ENCODE measurements at regions not wholly inside any gene's neighbourhood (a gene's known extent, or its start where the extent isn't known, plus 50 kb on each side); places are given as distances from the start of the nearest gene placed in this dataset.
"Not testable (repeated sequence)": the region's sequence is repeated elsewhere in the genome, so short reads cannot be mapped to it uniquely, and the experiment has no call there.

- DNase-seq (ENCODE audit: low spot score): not testable (repeated sequence)
Measured at GRCh38 chr1:30097851-30098250, 625.5 kb downstream of the MATN1 start.

GRCh38 chr1:30095451-30096025 lies 627.8 kb downstream of the MATN1 start:
- no peak for DNase-seq (ENCODE audit: low spot score)

GRCh38 chr1:30095051-30095450 lies 628.3 kb downstream of the MATN1 start:
- no peak for DNase-seq (ENCODE audit: low spot score)

- DNase-seq (ENCODE audit: low spot score): no peak
Measured at GRCh38 chr1:30092051-30092858, 631.1 kb downstream of the MATN1 start.

GRCh38 chr1:30090162-30090820 lies 633.1 kb downstream of the MATN1 start:
- DNase-seq (ENCODE audit: low spot score): no peak

GRCh38 chr1:30089024-30089430 lies 634.4 kb downstream of the MATN1 start:
- no peak for DNase-seq (ENCODE audit: low spot score)

GRCh38 chr1:30088594-30088993 lies 634.8 kb downstream of the MATN1 start:
- no peak for DNase-seq (ENCODE audit: low spot score)

GRCh38 chr1:30087465-30087864 lies 635.9 kb downstream of the MATN1 start:
- DNase-seq (ENCODE audit: low spot score): peak; percentile 17

GRCh38 chr1:30085811-30086770 lies 637.3 kb downstream of the MATN1 start:
- no peak for DNase-seq (ENCODE audit: low spot score)

GRCh38 chr1:30084909-30085571 lies 638.3 kb downstream of the MATN1 start:
- no peak for DNase-seq (ENCODE audit: low spot score)

GRCh38 chr1:30083800-30084464 lies 639.5 kb downstream of the MATN1 start:
- DNase-seq (ENCODE audit: low spot score): peak; percentile 80

GRCh38 chr1:30081379-30082102 lies 641.8 kb downstream of the MATN1 start:
- no peak for DNase-seq (ENCODE audit: low spot score)

- DNase-seq (ENCODE audit: low spot score): not testable (repeated sequence)
Measured at GRCh38 chr1:30075916-30076315, 647.5 kb downstream of the MATN1 start.

GRCh38 chr1:30068787-30069472 lies 654.5 kb downstream of the MATN1 start:
- no peak for DNase-seq (ENCODE audit: low spot score)

- no peak for DNase-seq (ENCODE audit: low spot score)
Measured at GRCh38 chr1:30064547-30064946, 658.8 kb downstream of the MATN1 start.

- no peak for DNase-seq (ENCODE audit: low spot score)
Measured at GRCh38 chr1:30063621-30064280, 659.6 kb downstream of the MATN1 start.

GRCh38 chr1:30061292-30062220 lies 661.8 kb downstream of the MATN1 start:
- no peak for DNase-seq (ENCODE audit: low spot score)

GRCh38 chr1:30060738-30061137 lies 662.6 kb downstream of the MATN1 start:
- DNase-seq (ENCODE audit: low spot score): no peak

Data from H4 (cell line).